Peyer's patch (tissue), 4 donors: ENCODE measurements at regions not wholly inside any gene's neighbourhood (a gene's known extent, or its start where the extent isn't known, plus 50 kb on each side); places are given as distances from the start of the nearest gene placed in this dataset.

Experiments
- DNase-seq, 3 donors: peaks; one replicate each; pipeline ENCODE4 v3.0.0-alpha.2; 2017 to 2019
- H3K27ac ChIP-seq, 4 donors: fragments of 200-600 bp; sonication (generic); one replicate each; pipeline ENCODE4 v1.5.1; 2016 to 2019
- H3K27me3 ChIP-seq, 2 donors: fragments of 200-600 bp; sonication (generic); one replicate each; pipeline ENCODE4 v1.5.1; 2019
- H3K36me3 ChIP-seq, 3 donors: fragments of 200-600 bp; sonication (generic); one replicate each; pipeline ENCODE4 v1.5.1; 2016 to 2019
- H3K4me1 ChIP-seq, 4 donors: fragments of 200-600 bp; sonication (generic); one replicate each; pipeline ENCODE4 v1.5.1; 2016 to 2019
- H3K4me3 ChIP-seq, 4 donors: fragments of 200-600 bp; sonication (generic); 1 replicate in 3 of 4; 2 replicates in 1 of 4; pipeline ENCODE4 v1.5.1; 2016 to 2019; ENCODE audit warnings: mild to moderate bottlenecking in 1 of 4
- H3K9me3 ChIP-seq, 4 donors: fragments of 200-600 bp; sonication (generic); one replicate each; pipeline ENCODE4 v1.5.1; 2016 to 2019; ENCODE audit warnings: mild to moderate bottlenecking in 1 of 4
- POLR2A ChIP-seq, 2 donors: fragments of 450-650 bp; IDR thresholded peaks; one replicate each; pipeline ENCODE4 v1.5.1; 2017; ENCODE audit warnings: antibody characterized with exemption in 2 of 2, mild to moderate bottlenecking in 2 of 2, moderate library complexity in 2 of 2
- TF ChIP-seq, protein P1 (sequence below), 6 experiments: fragments of 450-650 bp in 4 of 6; fragments of 200-600 bp in 2 of 6; sonication (generic) in 1 of 6; IDR thresholded peaks; one replicate each; pipeline ENCODE4 v1.5.1; 2017 to 2019; ENCODE audit warnings: antibody characterized with exemption in 6 of 6, mild to moderate bottlenecking in 3 of 6, moderate library complexity in 1 of 6

DNA sequence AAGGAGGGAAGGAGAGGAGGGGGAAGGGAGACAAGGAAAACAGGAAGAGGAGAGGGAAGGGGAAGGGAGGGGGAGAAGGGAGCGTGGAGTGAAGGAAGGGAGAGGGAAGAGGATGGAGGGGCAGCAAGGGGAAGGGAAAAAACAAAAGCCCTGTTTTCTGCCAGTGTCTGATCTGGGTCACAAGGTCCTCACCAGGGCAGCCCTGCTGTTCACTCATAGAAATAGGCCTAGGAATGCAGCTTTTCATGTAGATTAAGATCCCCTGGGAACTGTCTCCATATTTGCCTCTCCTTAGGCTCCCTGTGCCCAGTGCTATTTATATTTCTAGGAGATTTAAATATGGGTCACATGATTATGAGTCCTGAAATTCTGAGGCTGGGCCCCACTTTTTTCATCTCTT, 790.7 kb downstream of the TNS3 start:
- no peak overlapping the region for H3K27ac ChIP-seq
- no peak for TF ChIP-seq POLR2A (IDR thresholded peaks at IDR 0.05)
- TF ChIP-seq, protein P1, sequence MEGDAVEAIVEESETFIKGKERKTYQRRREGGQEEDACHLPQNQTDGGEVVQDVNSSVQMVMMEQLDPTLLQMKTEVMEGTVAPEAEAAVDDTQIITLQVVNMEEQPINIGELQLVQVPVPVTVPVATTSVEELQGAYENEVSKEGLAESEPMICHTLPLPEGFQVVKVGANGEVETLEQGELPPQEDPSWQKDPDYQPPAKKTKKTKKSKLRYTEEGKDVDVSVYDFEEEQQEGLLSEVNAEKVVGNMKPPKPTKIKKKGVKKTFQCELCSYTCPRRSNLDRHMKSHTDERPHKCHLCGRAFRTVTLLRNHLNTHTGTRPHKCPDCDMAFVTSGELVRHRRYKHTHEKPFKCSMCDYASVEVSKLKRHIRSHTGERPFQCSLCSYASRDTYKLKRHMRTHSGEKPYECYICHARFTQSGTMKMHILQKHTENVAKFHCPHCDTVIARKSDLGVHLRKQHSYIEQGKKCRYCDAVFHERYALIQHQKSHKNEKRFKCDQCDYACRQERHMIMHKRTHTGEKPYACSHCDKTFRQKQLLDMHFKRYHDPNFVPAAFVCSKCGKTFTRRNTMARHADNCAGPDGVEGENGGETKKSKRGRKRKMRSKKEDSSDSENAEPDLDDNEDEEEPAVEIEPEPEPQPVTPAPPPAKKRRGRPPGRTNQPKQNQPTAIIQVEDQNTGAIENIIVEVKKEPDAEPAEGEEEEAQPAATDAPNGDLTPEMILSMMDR (IDR thresholded peaks at IDR 0.05) = no peak
- no peaks in the 10 kb centered on the region for H3K27me3 ChIP-seq
- no peaks in the 10 kb centered on the region for H3K36me3 ChIP-seq
- H3K4me3 ChIP-seq = no peak overlapping the region
- H3K9me3 ChIP-seq = no peaks in the 10 kb centered on the region
- DNase-seq = no peak
- H3K4me1 ChIP-seq = no peaks in the 10 kb centered on the region

- Histone ChIP-seq H3K4me3 (no peak overlapping the region), H3K4me1 (no peaks in the 10 kb centered on the region), H3K27ac (no peak overlapping the region), H3K9me3 (no peaks in the 10 kb centered on the region), H3K36me3 (no peaks in the 10 kb centered on the region), H3K27me3 (no peaks in the 10 kb centered on the region)
- TF ChIP-seq, protein P1 (IDR thresholded peaks at IDR 0.05) = no peak
- no peak for TF ChIP-seq POLR2A (IDR thresholded peaks at IDR 0.05)
- no peak for DNase-seq
Measured at GRCh38 chr7:46786995-46787394, 794.9 kb downstream of the TNS3 start.

DNA sequence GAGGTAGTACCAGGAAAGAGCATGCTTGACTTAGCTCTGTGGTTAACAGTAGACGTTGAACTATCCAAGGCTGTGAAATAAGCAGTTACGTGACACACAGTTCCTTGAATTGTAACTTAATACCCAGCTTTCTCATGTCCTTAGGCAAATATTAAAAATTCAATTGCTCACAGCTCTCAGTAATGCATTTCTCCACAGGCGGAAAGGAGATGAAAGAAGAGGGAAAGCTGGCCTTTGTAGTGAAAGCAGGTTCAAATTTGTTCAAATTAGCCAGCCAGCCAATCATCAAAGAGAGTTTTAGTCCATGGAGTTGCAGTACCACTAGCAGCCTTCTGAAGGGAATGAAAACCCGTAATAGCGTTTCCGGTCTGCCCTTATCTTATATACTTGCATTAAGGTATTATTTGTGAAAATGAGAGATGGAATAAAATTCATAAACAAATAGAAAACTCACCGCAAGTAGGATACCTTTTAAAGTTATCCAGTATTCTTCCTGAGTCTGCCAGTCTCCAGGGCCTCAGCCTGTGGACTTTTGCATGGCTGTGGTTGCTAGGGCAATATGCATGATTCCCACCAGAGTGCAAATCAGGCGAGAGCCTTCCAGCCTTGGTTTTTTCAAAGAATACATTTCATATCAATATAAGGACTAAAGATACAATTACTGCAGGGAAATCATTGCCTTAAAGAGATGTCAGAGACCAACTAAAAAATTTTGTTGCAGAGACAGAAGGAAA, 795.5 kb downstream of the TNS3 start:
- Histone ChIP-seq H3K9me3 (no peaks in the 10 kb centered on the region), H3K27ac (no peak overlapping the region), H3K4me3 (no peak overlapping the region), H3K4me1 (no peaks in the 10 kb centered on the region), H3K36me3 (no peaks in the 10 kb centered on the region), H3K27me3 (no peaks in the 10 kb centered on the region)
- DNase-seq = no peak
- no peak for TF ChIP-seq POLR2A (IDR thresholded peaks at IDR 0.05)
- TF ChIP-seq, protein P1 (IDR thresholded peaks at IDR 0.05) = no peak

DNA sequence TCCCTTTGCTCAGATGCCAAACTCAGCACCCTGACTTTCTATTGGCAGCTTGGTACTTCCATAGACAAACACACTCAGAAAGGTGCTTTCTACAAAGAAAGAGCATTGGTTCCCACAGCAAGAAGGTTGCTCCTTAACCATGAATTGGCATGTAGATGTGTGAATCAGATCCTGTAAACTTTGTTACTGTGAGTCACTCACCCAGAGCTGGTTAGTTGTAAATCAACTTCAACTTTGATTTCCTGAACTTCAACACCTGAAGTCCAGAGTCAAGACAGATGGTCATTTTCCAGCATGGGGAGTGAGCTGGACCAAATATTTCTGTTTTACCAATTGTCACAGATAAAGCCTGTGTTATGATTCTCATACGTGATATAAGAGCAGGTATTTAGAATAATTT, 797.2 kb downstream of the TNS3 start:
- no peaks in the 10 kb centered on the region for H3K27me3 ChIP-seq
- H3K36me3 ChIP-seq = no peaks in the 10 kb centered on the region
- no peak overlapping the region for H3K4me3 ChIP-seq
- TF ChIP-seq, protein P1 (IDR thresholded peaks at IDR 0.05) = no peak
- no peak for TF ChIP-seq POLR2A (IDR thresholded peaks at IDR 0.05)
- H3K27ac ChIP-seq = no peak overlapping the region
- no peaks in the 10 kb centered on the region for H3K4me1 ChIP-seq
- no peaks in the 10 kb centered on the region for H3K9me3 ChIP-seq
- DNase-seq = peak in 1 of 3 donors; percentile 47

GRCh38 chr7:46781901-46782439, 799.9 kb downstream of the TNS3 start:
- no peak for DNase-seq
- H3K9me3 ChIP-seq = no peaks in the 10 kb centered on the region
- H3K4me3 ChIP-seq = no peak overlapping the region
- TF ChIP-seq, protein P1 (IDR thresholded peaks at IDR 0.05) = no peak
- no peak for TF ChIP-seq POLR2A (IDR thresholded peaks at IDR 0.05)
- no peaks in the 10 kb centered on the region for H3K27me3 ChIP-seq
- H3K36me3 ChIP-seq = no peaks in the 10 kb centered on the region
- H3K27ac ChIP-seq = no peak overlapping the region
- no peaks in the 10 kb centered on the region for H3K4me1 ChIP-seq
